Spinal cord (tissue), 9 donors: ENCODE measurements at regions not wholly inside any gene's neighbourhood (a gene's known extent, or its start where the extent isn't known, plus 50 kb on each side); places are given as distances from the start of the nearest gene placed in this dataset.

Experiments
- DNase-seq, 6 donors: peaks; one replicate each; pipeline versions ENCODE4 v3.0.0 to v3.0.0-alpha.2; 2013 to 2015; ENCODE audit warnings: low spot score in 6 of 6, low read depth in 4 of 6
- H3K27ac ChIP-seq: one replicate; pipeline ENCODE4 v1.5.1; 2013; ENCODE audit warnings: low read depth, low read length, control low read depth
- H3K27me3 ChIP-seq: one replicate; pipeline ENCODE4 v1.6.1; 2013; ENCODE audit warnings: low read length; ENCODE audit not compliant: control insufficient read depth, insufficient read depth
- H3K36me3 ChIP-seq: one replicate; pipeline ENCODE4 v1.6.1; 2013; ENCODE audit warnings: low read length; ENCODE audit not compliant: control insufficient read depth, insufficient read depth
- H3K4me1 ChIP-seq: one replicate; pipeline ENCODE4 v1.6.1; 2013; ENCODE audit warnings: low read length; ENCODE audit not compliant: control insufficient read depth, insufficient read depth
- H3K4me3 ChIP-seq: one replicate; pipeline ENCODE4 v1.5.1; 2013; ENCODE audit warnings: low read depth, low read length, control low read depth
- H3K9me3 ChIP-seq: one replicate; pipeline ENCODE4 v1.6.1; 2013; ENCODE audit warnings: low read length; ENCODE audit not compliant: control insufficient read depth, insufficient read depth
- WGBS: methylation state at CpG from one replicate; pipeline ENCODE4 v1.1.5; 2013; ENCODE audit warnings: missing lambda C conversion rate; ENCODE audit not compliant: insufficient coverage; 5-methylcytosine and 5-hydroxymethylcytosine counted together
- donor health status: healthy.

DNA sequence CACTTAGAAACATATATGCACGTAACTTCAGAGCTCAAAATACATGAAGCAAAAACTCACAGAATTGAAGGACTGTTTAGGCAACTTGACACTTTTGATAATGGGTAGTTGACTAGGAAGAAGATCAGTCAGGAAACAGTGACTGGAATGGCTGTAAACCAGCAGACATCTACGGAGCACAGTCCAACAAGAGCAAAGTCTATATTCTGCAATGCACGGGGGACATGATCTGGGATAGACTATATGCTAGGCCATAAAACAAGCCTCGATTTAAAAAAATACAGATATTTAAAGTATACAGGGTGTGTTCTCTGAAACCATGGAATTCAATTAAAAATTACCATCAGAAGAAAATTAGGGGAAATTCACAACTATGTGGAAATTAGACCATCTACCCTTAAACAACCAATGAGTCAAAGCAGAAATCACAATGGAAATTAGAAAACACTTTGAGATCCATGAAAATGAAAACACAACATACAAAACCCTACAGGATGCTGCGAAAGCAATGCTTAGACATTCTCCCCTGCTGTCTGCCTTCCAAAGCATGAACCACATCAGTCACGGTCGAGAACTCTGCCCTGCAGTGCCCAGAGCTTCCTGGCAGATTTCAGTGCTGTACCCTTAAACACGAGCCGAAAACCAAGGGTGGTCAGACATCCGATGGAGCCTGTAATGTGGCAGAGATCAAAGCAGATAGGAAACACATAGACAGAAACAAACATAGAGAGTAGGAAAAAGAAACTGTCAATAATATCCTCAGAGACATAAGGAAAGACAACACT, 651.9 kb upstream of the HS6ST1 start:
- H3K27me3 ChIP-seq: no peaks in the 10 kb centered on the region
- peak in 1 of 6 donors; percentile 54 for DNase-seq
- no peak overlapping the region for H3K4me3 ChIP-seq
- no peaks in the 10 kb centered on the region for H3K4me1 ChIP-seq
- H3K36me3 ChIP-seq: no peaks in the 10 kb centered on the region
- no peaks in the 10 kb centered on the region for H3K9me3 ChIP-seq
- no peak overlapping the region for H3K27ac ChIP-seq
- WGBS: 39% methylated on average over 5 of the region's 10 CpGs

DNA sequence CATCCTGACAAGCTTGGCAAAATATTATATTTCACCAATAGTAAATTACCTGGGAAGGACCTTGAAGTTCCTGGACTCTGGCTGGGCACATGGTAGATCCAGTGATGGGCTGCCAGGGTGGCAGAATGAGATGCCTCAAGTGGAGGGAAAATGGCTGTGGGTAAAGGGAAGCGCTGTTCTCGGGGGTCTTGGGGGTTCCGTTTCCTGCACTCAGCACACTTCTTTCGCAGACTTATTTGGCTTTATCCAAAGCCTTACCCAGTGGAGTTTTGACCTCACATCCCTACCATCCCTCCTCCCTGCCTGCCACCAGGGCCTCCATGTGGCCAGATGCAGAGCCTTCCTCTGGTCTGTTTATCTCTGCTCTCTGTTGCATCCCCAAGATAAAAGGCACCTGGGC, 654.9 kb upstream of the HS6ST1 start:
- Histone ChIP-seq H3K27me3 (no peaks in the 10 kb centered on the region), H3K4me1 (no peaks in the 10 kb centered on the region), H3K27ac (no peak overlapping the region), H3K36me3 (no peaks in the 10 kb centered on the region), H3K4me3 (no peak overlapping the region), H3K9me3 (no peaks in the 10 kb centered on the region)
- WGBS: 100% methylated on average over 2 of the region's 4 CpGs
- DNase-seq: no peak

DNA sequence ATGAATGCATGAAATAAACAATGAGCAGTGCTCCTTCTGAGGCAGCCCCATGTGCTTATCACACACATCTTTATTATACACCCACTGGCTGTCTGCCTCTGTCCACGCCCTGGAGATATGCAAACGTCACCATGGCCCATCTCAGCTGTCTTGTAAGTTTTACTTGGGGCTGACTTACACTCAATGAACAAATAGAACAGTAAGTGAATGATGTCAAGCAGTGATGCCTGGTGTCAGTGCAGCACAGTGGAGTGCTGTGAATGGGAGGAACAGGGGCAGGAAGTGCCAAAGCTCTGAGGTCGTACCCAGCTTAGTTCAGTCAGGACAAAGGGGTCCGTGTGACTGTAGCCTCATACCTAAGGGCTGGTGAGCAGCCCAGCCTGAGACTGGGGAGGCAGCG, 659.5 kb upstream of the HS6ST1 start:
- WGBS: 49% methylated on average over 3 of the region's 5 CpGs
- no peak for DNase-seq
- H3K9me3 ChIP-seq: no peaks in the 10 kb centered on the region
- peaks cover 3% of the 10 kb centered on the region for H3K4me1 ChIP-seq
- H3K27me3 ChIP-seq: no peaks in the 10 kb centered on the region
- H3K36me3 ChIP-seq: no peaks in the 10 kb centered on the region
- H3K27ac ChIP-seq: no peak overlapping the region
- no peak overlapping the region for H3K4me3 ChIP-seq

DNA sequence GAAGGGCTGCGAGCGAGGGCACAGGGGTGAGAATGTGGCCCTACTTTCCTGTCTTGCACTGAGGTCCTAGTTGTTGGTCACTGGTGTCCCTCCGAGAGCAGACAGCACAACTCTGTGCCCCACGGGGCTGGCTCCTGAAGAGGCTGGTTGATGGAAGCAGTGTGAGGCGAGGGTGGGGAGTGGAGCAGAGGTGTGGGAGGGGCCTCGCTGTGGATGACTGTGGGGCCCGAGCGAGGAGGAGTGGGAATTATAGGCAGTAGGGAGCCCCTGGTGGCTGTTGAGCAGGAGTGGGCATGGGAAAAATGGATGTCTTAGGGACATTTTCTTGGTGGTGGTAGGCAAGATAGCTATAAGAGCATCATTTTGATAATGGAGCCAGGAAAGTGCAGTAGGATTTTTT, 660.5 kb upstream of the HS6ST1 start:
- no peak for DNase-seq
- H3K4me3 ChIP-seq: no peak overlapping the region
- H3K4me1 ChIP-seq: peaks cover 8% of the 10 kb centered on the region
- no peaks in the 10 kb centered on the region for H3K27me3 ChIP-seq
- H3K36me3 ChIP-seq: no peaks in the 10 kb centered on the region
- no peak overlapping the region for H3K27ac ChIP-seq
- H3K9me3 ChIP-seq: no peaks in the 10 kb centered on the region
- 87% methylated on average over 8 of the region's 8 CpGs for WGBS

DNA sequence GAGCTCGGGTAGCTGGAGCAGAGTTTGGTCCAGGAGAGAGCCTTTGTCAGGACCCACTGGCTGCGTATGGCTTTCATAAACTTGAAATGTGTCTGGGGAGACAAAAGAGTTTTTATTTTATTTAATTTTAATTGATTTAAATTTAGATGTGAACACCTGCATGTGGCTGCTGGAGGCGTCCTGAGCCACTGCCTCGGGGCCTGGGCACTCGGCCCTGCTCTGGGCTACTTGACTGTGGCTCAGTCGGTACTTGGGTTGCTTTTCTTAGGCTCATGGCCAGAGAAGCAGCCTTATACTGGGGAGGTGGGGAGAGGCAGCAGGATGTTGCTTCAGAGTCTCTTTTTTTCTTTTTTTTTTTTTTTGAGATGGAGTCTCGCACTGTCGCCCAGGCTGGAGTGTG, 661.8 kb upstream of the HS6ST1 start:
- no peak overlapping the region for H3K27ac ChIP-seq
- DNase-seq: no peak
- no peaks in the 10 kb centered on the region for H3K9me3 ChIP-seq
- no peaks in the 10 kb centered on the region for H3K27me3 ChIP-seq
- H3K4me1 ChIP-seq: peaks cover 8% of the 10 kb centered on the region
- H3K36me3 ChIP-seq: no peaks in the 10 kb centered on the region
- no peak overlapping the region for H3K4me3 ChIP-seq
- WGBS: 95% methylated on average over 4 of the region's 8 CpGs

DNA sequence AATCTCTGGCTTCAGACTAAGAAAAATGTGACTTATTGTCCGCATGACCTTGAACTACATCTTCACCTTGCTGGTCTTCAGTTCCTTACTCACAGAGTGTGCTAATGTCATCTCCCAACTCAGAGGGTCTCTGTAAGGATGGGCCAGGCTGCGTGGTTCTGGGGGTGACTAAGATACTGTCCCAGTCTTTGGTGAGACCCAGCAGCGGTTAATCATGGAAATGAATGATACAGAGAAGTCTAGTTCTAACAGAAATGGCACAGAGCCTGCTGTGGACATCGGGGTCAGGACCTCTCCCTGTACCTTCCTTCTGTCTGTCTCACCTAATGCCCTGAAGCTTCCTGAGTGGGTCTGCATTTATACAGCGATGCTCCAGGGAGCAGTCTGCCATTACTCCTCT, 662.7 kb upstream of the HS6ST1 start:
- Histone ChIP-seq H3K27ac (no peak overlapping the region), H3K4me1 (peaks cover 11% of the 10 kb centered on the region), H3K9me3 (no peaks in the 10 kb centered on the region), H3K36me3 (no peaks in the 10 kb centered on the region), H3K27me3 (no peaks in the 10 kb centered on the region), H3K4me3 (no peak overlapping the region)
- WGBS: 97% methylated on average over 4 of the region's 5 CpGs
- no peak for DNase-seq

DNA sequence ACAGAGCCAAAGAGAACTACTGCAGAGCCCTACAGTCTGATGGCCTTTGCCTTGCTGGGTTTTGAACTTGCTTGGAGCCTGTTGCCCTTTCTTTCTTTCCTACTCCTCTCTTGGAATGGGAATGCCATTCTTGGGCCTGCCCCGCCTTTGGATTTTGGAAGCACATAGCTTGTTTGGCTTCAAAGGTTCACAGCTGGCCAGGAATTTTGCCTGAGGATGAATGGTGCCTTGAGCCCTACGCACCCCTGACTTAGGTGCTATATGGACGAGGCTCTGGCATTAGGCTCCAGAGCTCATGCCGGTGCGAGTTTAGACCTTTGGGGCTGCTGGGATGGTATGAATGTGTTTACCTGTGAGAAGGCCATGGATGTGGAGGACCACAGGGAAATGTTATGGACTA, 663.3 kb upstream of the HS6ST1 start:
- Histone ChIP-seq H3K27me3 (no peaks in the 10 kb centered on the region), H3K9me3 (no peaks in the 10 kb centered on the region), H3K36me3 (no peaks in the 10 kb centered on the region), H3K4me3 (no peak overlapping the region), H3K4me1 (peaks cover 18% of the 10 kb centered on the region), H3K27ac (no peak overlapping the region)
- 78% methylated on average over 5 of the region's 5 CpGs for WGBS
- no peak for DNase-seq

DNA sequence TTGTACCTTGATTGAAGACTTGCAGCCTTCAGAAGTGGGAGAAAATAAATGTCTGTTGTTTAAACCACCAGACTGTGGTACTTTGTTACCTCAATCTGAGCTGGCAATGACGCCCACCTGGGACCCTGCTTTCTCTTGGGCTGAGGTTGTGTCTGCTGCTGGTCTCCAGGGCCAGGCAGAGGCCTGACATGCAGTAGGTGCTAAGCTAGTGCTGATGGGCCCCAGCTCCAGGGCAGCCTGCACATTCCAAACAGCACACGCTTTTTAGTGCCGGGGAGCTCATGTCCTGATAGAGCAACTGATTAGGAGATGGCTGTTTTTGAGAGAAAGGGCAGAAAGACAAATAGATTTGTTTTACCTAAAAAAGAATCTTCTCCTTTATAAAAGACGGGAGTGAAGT, 664.0 kb upstream of the HS6ST1 start:
- Histone ChIP-seq H3K36me3 (no peaks in the 10 kb centered on the region), H3K4me3 (no peak overlapping the region), H3K27me3 (no peaks in the 10 kb centered on the region), H3K4me1 (peaks cover 21% of the 10 kb centered on the region), H3K27ac (no peak overlapping the region), H3K9me3 (no peaks in the 10 kb centered on the region)
- DNase-seq: no peak
- 93% methylated on average over 1 of the region's 4 CpGs for WGBS

DNA sequence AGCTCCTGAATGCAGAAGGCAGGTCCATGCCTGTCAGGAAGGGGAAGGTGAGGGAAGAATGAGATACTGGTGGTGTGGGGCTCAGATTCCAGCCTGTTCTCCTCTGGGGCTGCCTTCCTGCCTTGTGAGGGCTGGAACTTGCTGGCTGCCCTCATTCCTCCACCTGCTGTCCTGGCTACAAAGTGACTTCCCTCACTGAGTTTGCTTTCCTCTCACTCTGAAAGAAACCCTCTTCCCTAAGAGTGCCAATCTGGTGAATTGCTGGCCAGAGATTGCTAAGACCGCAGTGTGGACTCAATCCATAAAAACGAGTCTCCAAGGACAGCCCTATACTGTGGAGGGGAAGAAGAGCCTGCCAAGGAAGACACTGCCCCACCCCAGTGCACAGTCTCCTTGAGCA, 664.4 kb upstream of the HS6ST1 start:
- no peak for DNase-seq
- H3K36me3 ChIP-seq: no peaks in the 10 kb centered on the region
- no peaks in the 10 kb centered on the region for H3K9me3 ChIP-seq
- H3K27ac ChIP-seq: no peak overlapping the region
- 73% methylated on average over 2 of the region's 2 CpGs for WGBS
- H3K4me3 ChIP-seq: no peak overlapping the region
- no peaks in the 10 kb centered on the region for H3K27me3 ChIP-seq
- peaks cover 21% of the 10 kb centered on the region for H3K4me1 ChIP-seq

DNA sequence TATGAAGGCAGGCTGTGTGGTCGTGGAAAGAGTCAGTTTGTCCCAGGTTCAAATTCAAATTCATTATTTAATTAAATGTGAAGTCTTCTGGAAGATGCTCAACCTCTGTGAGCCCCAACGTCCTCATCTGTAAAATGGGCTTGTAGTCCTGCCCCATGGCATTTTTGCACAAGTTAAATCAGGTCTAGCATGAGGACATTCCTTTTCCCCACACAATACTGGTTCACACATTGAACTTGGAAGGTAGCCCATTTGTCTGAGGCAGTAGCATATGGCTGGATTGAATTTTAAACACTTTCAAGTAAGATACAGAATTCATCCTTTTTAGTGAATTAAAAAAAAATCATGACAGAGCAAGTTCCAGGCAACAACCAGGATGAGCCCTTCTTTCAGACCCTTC, 665.4 kb upstream of the HS6ST1 start:
- Histone ChIP-seq H3K4me3 (no peak overlapping the region), H3K36me3 (no peaks in the 10 kb centered on the region), H3K9me3 (no peaks in the 10 kb centered on the region), H3K27ac (no peak overlapping the region), H3K27me3 (no peaks in the 10 kb centered on the region), H3K4me1 (peaks cover 26% of the 10 kb centered on the region)
- WGBS: no CpG with 5 or more reads among the region's 2 CpGs
- DNase-seq: peak in 1 of 6 donors; percentile 75
